COLO829 (cell line): ENCODE measurements at regions not wholly inside any gene's neighbourhood (a gene's known extent, or its start where the extent isn't known, plus 50 kb on each side); places are given as distances from the start of the nearest gene placed in this dataset.

Experiments
- DNase-seq: peaks from one replicate; pipeline ENCODE4 v3.0.0; 2012; ENCODE audit warnings: low spot score

DNA sequence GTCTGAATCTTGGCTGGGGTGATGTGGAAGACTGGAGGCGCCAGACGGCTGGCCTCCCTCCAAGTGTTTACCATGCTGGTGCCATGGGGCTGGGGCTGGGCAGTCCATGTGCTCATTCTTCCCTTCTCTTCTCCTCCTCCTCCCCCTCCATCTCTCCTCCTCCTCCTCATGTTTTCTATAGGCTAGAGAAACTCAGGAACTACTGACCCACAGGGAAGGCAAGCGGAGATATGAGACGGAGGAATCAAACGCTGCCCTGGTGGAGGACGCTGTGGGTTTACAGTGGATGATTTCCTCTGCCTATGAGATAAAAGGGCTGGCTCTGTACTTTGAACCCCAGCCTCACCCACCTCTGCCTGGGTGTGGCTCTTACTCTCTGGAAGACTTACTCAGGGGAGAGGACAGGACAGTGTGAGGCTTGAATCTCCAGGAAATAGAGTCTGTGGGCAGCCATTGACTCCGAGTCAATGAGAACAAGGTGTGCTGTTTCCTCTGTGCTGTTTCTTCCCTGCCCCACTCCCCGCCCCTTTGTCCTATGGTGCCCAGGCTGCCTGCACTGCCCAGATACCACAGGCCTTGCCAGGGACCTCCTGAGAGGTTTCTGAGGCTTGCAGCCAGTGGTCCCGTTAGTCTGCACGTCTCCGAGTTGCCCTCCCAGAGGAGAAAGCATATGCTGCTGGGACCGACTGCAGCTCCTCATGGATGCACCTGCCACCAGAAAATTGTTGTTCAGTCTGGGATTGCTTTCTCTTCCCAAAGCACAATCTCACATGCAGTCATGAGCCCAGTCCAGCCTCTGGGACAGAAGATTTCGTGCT, 132.6 kb upstream of the ARHGAP5 start:
- DNase-seq = no peak

DNA sequence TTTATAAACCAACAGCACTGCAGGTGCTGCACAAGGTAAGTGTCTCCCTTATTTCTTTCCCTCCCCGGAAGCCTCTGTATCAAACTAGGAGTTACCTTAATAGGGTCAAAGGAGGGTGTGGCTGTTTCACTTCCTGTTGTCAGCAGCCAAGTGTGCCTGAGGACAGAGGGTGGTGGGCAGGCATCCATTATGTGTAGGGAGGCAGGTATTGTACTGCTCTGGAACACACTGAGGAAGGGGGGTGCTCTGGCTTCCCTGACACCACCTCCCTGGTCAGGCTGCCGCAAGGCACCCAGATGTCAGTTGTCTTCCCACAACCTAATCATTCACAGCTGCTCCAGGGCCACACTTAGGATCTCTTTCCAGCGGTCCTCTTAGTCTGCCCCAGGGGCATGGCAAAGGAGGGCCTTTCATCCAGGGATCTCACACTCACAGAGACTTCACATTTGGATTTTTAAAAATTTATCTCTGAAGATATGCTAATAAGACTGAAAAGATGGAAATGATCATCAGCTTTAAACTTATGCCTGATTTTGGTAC, 132.0 kb upstream of the ARHGAP5 start:
- DNase-seq = no peak

DNA sequence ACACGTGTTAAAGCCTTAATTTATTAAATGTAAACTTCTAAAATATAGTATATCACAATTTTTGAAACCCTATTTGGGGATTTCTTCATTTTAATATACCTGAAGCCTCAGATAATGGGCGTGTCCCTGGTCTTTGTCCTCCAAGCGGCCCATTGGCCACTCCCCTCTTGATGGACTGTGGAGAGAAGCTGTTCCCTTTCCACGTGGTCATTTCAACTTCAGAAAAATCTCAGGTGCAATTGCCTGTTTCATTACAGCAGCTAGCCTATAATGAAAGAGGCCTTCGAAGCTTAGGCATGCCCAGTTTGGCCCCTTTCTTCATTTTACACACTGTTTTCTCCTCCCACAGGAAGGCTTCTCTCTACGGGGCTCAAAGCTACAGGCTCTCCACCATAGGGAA, 131.4 kb upstream of the ARHGAP5 start:
- no peak for DNase-seq

DNA sequence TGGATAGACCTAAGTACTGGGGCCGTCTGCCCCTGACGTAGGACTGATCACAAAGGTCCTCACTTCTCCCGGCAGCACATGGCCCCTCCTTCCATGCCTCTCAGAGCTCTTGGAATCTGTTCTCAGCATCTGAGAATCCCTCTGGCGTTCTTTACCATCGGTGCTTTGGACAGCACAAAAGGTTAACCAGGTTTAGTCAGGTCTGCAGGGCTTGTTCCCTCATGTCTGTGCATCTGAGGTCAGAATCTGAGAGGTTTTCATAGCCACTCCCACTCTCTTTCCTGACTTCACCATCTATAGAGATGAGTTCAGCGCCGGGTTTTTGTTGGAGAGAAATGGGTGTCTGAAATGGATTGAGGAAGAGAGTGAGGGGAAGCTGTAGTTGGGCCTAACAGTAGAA, 130.0 kb upstream of the ARHGAP5 start:
- DNase-seq = no peak

DNA sequence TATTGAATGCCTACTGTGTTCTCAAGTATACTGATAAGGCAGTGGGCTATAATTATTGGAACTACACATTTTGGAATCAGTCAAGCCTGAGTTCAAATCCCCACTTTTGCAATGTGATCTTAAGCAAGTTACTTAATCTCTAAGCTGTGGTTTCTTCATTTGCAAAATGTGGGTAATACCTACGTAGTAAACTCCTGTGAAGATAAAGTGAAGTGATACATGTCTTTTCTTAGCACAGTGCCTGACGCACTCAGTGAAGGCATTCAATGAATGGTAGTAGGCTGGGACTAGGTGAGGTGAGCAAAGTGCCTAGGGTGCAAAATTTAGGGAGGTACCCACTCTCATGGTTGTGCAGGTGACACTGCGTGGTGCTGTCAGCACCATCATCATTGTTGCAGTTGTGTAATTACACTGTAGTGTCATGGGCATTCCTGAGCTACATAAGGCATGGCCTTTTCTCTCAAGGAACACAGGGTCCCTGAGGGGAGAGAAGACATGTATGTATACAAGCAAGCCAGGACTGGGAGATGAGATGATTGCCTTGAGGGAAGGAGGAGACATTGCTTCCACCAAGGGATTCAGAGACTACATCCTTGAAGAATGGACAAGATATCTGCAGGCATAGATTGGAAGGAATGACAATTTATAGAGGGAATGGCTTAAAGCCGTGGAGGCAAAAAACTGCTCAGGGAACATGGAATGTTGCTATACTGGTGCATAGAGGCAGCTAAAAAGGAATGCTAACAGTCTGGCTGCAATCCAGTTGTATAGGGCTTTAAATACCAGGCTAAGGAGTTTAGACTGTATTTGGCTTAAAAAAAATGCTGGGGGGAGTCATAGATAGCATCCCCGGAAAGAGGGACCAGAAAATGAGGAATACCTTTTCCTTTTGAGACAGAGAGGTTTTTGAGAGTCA, 129.2 kb upstream of the ARHGAP5 start:
- no peak for DNase-seq

DNA sequence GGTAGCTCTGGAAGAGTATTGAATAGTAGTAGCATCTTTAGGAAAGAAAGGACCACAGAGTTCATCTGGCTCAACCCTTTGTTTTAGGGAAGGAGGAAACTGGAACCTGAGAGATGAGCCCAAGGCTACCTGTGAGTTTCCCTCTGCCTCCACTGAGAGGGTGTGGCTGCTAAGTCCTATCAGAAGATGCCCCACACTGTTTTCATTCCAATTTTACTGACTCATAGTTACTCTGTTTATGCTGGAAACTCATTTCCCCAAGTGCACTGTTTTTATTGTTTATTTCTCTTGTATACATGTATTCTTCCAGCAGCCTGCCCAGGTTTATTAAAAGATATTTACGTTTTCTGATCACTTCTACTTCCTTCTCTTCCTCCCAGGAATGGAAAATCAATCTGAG, 127.4 kb upstream of the ARHGAP5 start:
- DNase-seq = no peak

DNA sequence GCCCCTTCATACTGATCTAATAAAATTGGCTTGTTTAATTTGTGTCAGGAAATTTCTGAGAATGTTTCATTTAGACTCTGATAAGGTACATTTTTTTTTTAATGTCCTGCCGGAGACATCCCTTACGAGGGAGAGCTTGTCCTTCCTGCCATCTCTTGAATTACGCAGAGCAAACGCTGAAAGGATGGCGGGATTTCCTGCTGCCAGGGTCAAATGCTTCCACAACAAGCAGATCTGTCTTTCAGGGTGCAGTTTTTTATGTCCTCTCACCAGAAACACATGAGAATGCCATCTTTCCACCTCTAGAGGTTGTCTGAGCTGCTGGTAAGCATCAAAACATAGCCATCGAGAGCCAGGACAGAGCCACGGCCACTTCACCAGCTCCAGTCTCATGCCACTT, 126.8 kb upstream of the ARHGAP5 start:
- DNase-seq = no peak

DNA sequence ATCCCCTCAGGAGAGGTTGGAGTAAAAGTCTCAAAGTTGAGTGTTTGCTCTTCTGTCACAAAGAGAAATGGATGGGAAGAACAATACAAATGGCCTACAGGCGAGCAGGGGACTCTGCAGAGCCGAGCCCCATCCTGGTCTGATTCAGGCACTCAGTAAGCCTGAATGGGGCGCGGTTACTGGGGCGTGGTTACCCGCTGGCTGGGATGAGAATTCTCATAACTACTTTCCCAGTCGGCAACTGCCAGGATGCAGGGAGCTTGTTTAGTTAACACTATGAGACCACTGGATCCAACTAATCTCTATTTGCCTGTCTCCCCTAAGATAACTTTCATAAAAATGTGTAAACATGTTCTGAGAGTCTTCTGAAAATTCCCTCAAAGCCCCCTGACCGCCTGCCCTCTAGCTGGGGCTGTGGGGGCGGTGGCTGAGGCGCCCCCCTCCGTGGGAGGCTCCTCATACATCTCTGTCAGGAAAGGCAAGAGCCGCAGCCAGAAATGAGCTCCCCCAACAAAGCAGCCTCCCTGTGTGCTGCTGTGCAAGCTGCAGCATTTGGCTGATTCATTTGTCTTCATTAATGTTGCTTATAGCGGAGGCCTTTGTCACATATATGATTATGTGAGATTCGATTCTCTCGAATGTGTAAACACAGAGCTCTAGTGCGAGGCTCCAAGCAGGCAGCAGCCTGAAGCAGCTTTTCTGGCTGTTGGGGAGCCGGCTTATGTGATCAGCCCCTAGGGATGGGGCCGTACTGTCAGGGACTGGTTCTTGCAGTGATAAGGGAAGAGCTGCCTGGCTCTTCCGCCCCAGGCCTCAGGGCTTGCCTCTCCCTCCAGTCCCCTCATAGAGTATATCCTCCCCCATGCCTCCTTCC, 126.1 kb upstream of the ARHGAP5 start:
- no peak for DNase-seq

DNA sequence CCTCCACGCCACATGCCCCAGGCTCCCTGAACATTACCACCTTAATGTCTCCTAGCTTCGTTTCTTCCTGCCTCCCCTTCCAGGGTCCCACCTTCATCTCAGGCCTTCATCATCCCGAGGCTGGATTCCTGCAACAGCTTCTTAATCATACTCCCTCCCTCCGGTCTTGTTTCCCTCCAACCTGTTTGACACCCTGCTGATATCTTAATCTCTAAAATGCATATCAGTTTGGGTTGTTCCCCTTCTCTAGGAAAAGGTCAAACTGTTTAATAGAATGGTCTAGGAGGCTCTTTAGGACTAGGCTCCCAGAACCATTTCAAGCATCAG, 125.5 kb upstream of the ARHGAP5 start:
- no peak for DNase-seq

DNA sequence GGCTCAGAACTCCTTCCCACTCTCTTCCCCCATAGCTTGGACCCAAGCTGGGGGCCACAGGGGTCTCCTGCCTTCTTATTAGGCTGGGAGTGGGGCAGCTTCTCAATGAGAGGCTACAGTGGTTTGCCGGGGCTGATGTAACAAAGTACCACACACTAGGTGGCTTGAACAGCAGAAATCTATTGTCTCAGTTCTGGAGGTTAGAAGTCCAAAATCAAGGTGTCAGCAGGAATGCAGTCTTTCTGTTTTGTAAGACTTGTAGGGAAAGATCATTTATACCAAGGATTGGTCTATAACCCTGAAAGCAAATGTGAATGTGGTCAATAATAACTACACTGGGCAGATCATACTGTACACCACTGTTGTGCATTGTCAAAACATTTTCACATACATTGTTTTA, 124.5 kb upstream of the ARHGAP5 start:
- no peak for DNase-seq

DNA sequence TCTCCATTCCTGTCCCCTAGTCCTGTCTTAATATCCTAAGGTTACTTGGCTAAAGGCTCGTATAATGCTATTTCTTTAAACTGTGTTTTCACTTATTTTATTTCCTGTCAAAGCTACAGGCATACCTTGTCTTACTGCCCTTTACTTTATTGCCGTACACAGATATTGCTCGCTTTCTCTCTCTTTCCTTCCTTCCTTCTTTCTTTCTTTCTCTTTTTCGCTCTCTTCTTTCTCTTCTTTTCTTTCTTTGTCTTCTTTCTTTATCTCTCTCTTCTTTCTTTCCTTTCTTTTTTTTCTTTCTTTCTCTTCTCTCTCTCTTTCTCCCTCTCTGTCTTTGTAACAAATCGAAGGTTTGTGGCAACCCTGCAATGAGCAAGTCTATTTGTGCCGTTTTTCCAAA, 123.9 kb upstream of the ARHGAP5 start:
- no peak for DNase-seq

DNA sequence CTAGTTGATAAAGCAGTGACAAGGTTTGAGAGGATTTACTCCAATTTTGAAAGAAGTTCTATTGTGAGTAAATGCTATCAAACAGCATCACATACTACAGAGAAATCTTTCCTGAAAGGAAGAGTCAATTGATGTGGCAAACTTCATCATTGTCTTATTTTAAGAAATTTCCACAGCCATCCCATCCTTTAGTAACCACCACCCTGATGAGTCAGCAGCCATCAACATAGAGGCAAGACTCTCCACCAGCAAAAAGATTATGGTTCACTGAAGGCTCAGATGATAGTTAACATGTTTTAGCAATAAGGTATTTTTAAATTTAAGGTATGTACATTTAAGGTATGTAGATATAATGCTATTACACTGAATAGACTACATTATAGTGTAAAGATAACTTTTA, 122.1 kb upstream of the ARHGAP5 start:
- DNase-seq = no peak

DNA sequence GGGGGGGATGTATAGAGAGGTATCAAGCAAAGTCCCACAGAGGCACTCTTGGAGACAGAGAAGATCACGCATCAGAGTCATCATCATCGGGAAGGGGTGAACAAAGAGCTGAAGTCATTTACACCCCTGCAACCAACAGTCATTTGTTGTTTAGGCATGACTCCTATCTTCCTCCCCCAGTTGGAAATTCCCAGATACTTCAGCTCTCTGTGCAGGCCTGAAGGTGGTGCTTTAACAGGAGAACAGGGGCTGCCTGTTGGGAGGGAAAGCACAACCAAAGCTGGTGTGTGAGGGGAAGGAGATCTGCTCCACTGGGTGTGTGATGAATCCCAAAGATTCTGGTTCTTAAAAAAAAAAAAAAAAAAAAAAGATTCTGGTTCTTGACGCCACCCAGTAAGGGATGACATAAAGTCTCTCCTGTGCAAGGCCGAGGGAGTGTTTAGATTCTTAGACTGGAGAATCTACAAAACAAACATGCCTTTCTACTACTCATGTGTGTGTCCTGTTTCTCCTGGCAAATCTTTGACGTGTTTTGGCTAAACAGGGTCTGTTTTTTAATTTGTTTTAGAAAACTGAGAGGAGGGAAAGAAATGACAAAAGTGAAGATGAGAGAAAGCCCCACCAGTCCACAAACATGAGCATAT, 121.0 kb upstream of the ARHGAP5 start:
- no peak for DNase-seq

DNA sequence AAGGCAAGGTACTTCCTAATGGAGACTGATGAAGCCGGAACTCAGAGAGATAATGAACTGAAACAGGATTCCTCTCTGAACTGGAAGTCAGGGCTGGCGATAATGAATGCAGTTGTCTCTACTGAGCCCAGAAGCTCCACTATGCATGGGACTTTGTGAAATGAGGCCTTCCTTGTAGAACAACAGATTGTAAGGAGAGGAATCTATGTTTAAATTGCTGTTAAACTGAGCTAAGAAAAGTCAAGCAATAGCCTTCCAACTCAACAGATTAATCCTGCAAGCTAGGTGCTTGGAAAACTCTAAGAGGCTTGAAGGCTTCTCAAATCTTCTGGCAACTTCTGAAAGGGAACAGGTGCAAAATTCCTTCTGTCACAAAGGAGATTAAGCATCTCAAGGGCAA, 119.5 kb upstream of the ARHGAP5 start:
- DNase-seq = no peak

DNA sequence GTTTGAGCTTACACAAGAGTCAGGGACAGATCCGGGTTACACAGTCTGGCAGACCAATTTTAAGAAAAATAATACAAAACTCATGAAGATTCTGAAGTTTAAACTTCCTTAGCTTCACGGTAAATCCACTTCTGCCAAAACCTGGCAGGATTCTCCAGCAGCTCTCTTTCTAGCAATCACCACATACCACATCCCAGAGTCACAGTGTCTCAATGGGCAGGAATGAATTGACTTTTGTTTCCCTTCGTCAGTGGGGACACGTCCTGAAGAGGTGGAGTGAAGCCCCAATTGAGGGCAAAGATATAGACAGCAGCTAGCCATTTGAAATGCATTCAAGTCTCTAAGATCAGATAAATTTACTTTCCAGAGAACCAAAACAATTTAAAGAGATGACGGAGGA, 117.1 kb upstream of the ARHGAP5 start:
- DNase-seq = peak; percentile 19

DNA sequence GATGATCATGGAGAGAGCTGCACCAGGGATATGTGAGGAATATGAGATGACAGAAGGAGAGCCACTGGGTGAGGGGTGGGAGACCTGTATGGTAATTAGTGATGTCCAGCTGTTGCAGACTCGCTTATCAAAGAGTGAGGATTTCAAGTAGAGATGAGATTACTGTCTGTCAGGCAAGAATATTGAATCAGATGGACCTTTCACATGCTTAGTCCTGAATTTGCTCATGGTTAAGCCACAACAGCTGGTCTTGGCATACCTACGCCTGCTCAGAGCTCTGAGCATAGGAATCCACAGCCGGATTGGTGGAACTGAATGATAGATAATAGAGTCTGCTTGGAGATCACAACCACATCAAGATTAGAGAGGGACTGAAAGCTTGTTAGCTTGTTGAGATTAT, 115.2 kb upstream of the ARHGAP5 start:
- no peak for DNase-seq

DNA sequence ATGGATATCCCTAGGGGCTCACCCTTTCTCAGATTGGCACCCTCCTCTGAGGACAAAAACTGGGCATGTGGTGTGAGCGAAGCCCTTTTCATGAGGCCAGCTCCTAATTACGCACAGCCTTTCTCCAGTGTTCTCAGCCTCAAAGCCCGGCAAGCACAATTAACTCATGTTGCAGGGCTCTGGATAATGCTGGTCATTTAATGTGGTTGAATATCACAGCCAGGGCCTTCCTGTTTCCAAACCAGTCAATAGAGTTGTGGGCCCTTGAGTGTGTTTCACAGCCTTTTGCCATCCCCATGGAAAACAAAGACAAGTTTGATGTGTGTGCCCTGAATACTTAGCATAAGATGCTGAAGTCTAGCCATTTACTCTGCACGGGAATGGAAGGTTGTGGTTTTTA, 114.2 kb upstream of the ARHGAP5 start:
- DNase-seq = no peak

DNA sequence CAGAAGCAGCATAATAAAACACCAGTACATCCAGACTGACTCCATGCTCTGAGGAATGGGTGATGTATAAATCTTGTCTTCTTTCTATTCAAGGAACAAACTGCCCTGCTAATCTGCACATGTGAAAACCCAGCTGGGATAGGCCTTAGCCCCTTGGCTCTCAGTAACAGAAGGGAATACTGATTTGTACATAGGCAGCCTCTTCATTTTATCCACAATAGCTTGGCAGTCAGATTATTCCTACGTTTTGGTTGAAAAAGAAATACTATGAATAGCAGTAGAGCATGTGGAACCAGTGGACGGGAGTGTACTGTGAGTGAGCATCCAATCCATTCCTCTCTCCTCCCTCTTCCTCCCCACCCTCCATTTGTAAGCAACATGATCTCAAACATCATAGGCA, 113.5 kb upstream of the ARHGAP5 start:
- DNase-seq = no peak

DNA sequence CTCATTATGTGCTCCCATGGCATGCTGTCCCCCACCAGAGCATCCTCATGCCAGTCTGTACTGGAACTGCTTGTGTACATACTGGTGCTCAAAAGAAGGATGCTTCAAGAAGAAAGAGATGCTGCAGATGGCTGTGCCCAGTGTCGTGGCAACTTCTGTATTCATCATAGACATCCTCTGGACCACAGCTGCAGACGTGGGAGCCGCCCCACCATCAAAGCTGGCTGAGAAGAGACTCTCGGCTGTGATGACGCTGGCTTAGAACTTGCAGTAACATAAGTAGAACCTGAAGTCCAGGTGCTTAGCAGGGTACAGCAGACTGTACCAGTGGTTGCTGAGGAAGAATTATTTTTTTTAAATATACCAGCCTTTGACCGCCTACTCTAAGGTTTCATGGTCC, 112.6 kb upstream of the ARHGAP5 start:
- DNase-seq = no peak

DNA sequence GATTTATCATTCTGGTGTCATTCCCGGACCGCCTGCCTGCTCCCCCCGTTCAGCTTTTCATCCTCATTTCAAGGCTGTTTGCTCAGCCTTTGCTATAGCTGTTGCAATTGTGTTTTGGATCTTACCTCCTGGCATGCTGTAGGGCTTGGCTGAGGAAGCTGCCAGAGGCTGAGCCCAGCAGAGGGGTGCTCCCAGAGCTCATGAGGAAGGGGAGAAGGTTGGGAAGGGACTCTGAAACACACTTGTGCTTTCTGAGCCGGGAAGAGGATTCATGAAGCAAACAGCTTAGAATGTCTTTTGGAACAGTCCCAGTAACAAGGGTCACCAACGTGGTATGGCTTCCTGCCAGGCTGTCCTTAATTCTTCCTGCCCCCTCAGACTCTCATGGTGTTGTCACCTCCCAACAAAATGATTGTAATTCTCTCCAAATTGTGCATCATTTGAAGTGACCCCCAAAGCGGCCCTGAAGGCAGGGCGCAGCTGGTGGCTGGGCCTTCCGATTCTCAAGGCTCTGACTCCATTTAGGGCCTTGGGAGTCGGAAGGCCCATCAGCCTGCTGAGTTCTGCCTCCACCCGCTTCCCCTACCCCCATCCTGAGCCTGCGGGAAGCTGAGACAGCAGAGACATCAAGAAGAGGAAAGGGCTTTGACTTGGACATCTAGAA, 111.9 kb upstream of the ARHGAP5 start:
- no peak for DNase-seq
